NCI-H2081 (cell line): ENCODE measurements at regions not wholly inside any gene's neighbourhood (a gene's known extent, or its start where the extent isn't known, plus 50 kb on each side); places are given as distances from the start of the nearest gene placed in this dataset.
A peak's percentile ranks its signal among the peaks of the same experiment; 100 is the strongest.
"Not testable (repeated sequence)": the region's sequence is repeated elsewhere in the genome, so short reads cannot be mapped to it uniquely, and the experiment has no call there.

Experiments used
- DNase-seq, 2 experiments: peaks; one replicate each; lab custom pipeline; 2025; lab: John Stamatoyannopoulos, UW

GRCh38 chr2:88999365-88999764 is 307.9 kb downstream of the RPIA start:
- DNase-seq: no peak

- DNase-seq: no peak
Measured at GRCh38 chr2:89000235-89000634, 308.8 kb downstream of the RPIA start.

GRCh38 chr2:89004238-89004637 is 312.8 kb downstream of the RPIA start:
- DNase-seq: not testable (repeated sequence)

- DNase-seq: not testable (repeated sequence)
Measured at GRCh38 chr2:89020566-89020965, 329.1 kb downstream of the RPIA start.

- not testable (repeated sequence) for DNase-seq
Measured at GRCh38 chr2:89026296-89026695, 334.8 kb downstream of the RPIA start.

GRCh38 chr2:89027115-89027514 is 335.6 kb downstream of the RPIA start:
- not testable (repeated sequence) for DNase-seq

- peak; percentile 9 to 32 for DNase-seq
Measured at GRCh38 chr2:89027536-89027935, 336.1 kb downstream of the RPIA start.

GRCh38 chr2:89029257-89029656 is 337.8 kb downstream of the RPIA start:
- not testable (repeated sequence) for DNase-seq

- DNase-seq: peak; percentile 46
Measured at GRCh38 chr2:89048138-89049066, 356.9 kb downstream of the RPIA start.

- DNase-seq: not testable (repeated sequence)
Measured at GRCh38 chr2:89058616-89059015, 367.1 kb downstream of the RPIA start.

GRCh38 chr2:89061174-89061573 is 369.7 kb downstream of the RPIA start:
- DNase-seq: not testable (repeated sequence)

- DNase-seq: not testable (repeated sequence)
Measured at GRCh38 chr2:89076771-89077170, 385.3 kb downstream of the RPIA start.

- DNase-seq: not testable (repeated sequence)
Measured at GRCh38 chr2:89092911-89093310, 401.4 kb downstream of the RPIA start.

- not testable (repeated sequence) for DNase-seq
Measured at GRCh38 chr2:89095060-89095459, 403.6 kb downstream of the RPIA start.

GRCh38 chr2:89102587-89102986 is 411.1 kb downstream of the RPIA start:
- DNase-seq: not testable (repeated sequence)

- not testable (repeated sequence) for DNase-seq
Measured at GRCh38 chr2:89106369-89107019, 415.0 kb downstream of the RPIA start.

GRCh38 chr2:89112434-89112833 is 421.0 kb downstream of the RPIA start:
- DNase-seq: not testable (repeated sequence)

GRCh38 chr2:89113286-89113685 is 421.8 kb downstream of the RPIA start:
- DNase-seq: not testable (repeated sequence)

GRCh38 chr2:89129440-89129839 is 438.0 kb downstream of the RPIA start:
- not testable (repeated sequence) for DNase-seq

GRCh38 chr2:89130665-89131308 is 439.3 kb downstream of the RPIA start:
- not testable (repeated sequence) for DNase-seq

GRCh38 chr2:89142959-89143358 is 451.5 kb downstream of the RPIA start:
- peak in 1 of 2 experiments; percentile 70 for DNase-seq

GRCh38 chr2:89145342-89145741 is 453.9 kb downstream of the RPIA start:
- not testable (repeated sequence) for DNase-seq
